GM18520 (cell line): ENCODE measurements at regions not wholly inside any gene's neighbourhood (a gene's known extent, or its start where the extent isn't known, plus 50 kb on each side); places are given as distances from the start of the nearest gene placed in this dataset.
"Not testable (repeated sequence)": the region's sequence is repeated elsewhere in the genome, so short reads cannot be mapped to it uniquely, and the experiment has no call there.

Source experiments
- ATAC-seq: cut with Tn5 transposase; IDR thresholded peaks from one replicate; pipeline ENCODE4 v1.9.1; 2021; ENCODE audit not compliant: unreplicated experiment

DNA sequence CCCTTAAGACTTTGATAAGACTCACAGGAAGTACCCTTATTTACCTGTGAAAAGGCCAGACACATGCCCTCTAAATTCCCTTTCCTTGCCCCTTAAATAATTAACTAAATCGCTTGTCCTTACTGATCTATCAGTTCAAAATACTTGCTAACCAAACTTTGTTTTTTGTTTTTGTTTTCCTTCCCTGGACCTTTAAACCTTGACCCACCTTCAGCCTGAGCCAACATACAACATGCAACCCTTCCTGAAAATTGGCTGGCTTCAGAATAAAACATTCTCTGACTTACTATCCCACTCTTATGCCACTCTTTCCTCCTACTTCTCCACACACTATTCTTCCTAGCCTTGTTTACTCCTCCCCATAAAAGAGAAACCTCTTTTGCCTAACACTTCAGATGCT, 448.1 kb upstream of the TRAM1L1 start:
- ATAC-seq: no peak

DNA sequence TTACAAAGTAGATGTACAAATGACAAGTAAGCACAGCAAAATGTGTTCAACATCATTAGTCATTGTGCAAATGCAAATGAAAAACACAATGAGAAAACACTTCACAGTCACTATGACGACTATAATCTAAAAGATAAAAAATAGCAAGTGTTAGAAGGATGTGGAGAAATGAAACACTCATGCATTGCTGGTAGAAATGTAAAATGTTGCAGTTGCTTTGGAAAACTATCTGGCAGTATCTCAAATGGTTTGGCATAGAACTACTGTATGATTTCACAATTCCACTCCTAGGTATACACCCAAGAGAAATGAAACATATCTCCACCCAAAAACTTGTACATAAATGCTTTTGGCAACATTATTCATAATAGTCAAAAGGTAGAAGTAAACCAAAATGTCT, 459.7 kb upstream of the TRAM1L1 start:
- no peak for ATAC-seq

DNA sequence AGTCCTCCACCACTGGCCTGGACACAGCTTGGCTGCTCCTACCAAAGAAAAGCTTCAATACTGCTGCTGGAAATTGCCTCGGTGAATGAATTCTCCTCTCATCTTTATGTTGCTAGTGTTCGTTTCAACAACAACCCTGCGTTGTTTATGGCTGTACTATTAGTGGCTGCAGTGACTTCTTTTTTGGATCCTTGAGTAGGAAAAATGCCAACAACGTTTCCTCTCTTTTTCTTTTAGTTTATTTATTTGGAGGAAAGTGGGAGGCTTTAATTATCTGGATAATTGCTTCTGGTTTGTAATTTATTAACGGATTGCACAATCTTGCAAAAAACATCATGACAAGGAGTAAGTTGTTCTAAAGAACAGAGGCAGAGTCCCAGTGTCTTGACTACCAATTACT, 464.1 kb upstream of the TRAM1L1 start:
- ATAC-seq: no peak

DNA sequence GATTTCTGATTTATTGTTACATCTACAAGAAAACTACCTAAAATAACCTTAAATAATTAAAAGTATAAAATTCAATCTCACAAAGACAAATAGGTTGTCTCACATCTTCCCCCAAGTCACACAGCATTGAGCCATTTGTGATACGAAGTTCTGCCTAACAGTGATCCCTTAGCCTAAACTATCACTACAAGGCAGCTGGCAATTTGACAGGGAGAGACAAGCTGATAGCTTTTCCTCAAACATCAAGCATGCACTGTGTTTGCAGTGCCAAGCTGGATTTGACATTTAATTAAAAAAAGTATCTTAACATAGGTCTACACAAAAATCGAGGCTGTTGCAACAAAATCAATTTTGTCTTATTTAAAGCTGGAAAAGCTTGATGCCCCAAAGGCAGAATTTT, 464.7 kb upstream of the TRAM1L1 start:
- ATAC-seq: no peak

DNA sequence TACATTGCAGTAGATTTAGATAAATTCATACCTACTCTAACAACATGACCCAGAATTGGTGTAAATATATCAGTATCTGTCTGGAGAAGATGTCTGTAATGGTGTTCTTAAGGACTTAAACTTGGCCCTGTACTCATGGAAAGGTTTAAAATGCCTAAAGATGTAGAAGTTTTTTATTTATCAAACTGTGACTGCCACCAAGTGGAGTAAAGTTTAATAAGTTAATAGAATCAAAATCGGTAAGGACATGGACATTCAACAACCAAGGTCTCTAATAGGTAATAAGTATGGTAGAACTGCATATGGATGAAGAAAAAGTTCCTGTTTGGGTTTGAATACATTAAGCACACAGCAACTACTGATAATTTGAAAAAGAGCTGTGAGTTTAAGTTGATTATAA, 474.0 kb upstream of the NDST3 start:
- ATAC-seq: no peak

DNA sequence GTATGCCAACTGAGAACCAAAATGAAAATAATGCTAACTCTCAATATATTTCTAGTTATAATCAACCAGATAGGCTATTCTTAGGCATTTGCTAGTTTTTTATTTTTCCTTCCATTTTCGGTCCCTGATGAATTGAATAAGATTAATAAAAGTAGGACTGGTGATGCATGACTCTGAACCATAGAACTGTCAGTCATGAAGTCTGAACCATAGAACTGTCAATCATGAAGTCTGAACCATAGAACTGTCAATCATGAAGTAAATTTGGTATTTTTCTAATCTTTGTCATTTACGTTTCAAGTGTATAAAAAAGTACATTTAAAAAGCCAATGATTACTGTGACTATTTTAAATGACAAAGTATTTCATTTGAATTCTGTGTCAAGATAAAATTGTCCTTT, 460.2 kb upstream of the NDST3 start:
- no peak for ATAC-seq

DNA sequence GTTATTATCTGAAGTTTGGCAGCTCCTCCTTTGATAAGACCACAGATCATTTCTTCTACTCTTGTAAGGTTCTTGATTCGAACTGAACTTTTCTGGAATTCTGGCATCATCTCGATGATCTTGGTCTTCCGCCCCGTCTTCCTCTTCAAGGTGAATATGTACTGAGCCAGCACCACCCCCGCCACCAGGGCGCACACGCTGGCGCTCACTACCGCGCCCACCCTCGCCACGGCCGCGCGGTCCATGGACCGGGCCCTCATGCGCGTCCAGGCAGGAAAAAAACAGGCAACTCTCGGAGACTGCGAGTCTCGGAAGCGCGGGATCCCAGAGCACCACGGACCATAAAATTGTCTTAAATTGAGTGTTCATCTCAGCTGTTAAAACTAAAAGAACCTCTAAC, 458.4 kb upstream of the NDST3 start:
- ATAC-seq: no peak

DNA sequence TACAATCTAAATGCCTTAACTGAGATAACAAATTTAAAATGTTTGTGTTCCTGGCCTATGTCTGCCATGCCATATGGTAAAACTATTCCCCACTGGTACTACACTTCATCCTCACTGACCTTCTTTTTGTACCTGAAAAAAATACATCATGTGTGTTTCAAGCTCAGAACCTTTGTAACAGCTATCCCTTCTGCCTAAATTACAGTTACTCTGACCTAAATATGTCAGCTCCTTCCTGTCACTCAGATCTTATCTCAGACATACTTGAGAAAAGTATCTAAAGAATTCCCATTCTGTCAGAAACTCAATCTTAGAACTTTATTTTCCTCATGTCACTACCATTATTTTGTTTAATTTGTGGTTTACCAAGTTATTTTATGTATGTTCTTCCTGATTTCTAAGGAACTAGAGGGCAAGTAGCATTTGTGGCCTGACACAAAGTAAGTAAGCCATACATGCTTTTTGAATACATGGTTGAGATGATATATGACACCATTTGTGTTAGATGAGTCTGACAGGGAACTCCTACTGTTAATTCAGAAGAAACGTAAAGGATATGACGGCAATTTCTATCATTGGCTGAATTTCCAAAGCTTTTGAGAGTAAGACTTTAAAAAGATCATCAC, 456.5 kb upstream of the NDST3 start:
- no peak for ATAC-seq

DNA sequence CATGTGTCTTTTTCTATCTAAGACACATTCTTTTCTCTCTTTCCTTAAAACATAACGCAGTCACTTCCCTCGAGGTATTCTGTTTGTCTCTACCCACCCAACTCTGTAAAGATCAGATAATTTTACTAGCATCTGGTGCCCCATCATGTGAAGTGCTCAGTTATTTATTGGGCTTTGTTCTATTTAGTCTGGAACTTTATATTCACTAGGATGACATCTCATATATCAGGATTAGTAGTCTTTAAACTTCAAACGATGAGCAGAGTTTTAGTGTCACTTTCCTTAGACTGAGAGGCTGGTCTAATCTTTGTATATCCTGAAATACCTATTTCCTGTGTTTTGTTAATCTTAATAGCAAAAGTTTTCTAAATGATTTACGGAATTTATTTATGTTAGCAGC, 445.5 kb upstream of the NDST3 start:
- ATAC-seq: no peak

DNA sequence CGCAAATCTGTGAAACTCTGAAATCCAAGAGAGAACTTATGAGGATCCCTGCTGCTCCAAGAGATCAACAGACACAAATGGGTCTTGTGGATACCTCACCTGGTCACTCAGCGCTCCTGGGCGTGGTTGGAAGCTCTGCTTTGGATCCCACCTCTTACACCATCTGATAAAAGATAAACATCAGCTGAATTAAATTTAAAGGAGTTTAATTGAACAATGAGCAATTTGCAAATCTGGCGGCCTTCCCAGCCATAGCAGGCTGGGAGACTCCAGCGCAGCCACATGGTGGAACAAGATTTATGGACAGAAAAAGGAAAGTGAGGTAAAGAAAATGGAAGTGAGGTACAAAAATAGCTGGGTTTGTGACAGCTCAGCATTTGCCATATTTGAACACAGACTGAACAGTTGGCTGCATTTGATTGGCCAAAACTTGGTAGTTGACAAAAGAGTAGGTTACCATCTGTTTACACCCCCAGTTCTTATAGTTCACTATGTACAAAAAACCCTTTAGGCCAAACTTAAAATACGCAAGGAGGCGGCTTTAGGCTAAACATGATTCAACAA, 437.3 kb upstream of the NDST3 start:
- ATAC-seq: no peak

DNA sequence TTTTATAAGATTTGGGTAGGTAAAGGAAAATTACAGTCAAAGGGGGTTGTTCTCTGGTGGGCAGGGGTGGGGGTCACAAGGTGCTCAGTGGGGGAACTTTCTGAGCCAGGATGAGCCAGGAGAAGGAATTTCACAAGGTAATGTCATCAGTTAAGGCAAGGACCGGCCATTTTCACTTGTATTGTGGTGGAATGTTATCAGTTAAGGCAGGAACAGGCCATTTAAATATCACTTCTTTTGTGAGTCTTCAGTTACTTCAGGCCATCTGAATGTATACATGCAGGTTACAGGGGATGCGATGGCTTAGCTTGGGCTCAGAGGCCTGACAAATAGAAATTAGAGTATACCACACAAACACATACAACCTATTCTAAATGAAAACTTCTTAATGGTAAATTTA, 434.9 kb upstream of the NDST3 start:
- ATAC-seq: not testable (repeated sequence)

DNA sequence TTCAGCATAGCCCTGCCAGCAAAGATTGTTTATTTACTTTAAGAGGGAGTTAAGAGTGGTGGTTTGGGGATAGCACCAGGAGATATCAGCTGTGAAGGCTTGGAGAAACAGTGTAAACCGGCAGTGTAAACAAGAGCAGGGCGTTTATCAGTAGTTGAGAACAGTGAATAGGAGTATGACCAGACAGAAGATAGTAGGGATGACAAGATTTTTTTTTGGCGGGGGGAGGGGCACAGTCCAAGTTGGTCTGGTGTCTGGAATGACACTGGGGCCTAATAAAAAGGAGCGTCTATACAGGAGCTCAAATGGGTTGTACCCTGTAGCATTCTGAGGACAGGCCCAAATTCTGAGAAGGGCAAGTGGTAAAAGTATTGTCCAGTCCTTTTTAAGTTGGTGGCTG, 433.4 kb upstream of the NDST3 start:
- not testable (repeated sequence) for ATAC-seq

DNA sequence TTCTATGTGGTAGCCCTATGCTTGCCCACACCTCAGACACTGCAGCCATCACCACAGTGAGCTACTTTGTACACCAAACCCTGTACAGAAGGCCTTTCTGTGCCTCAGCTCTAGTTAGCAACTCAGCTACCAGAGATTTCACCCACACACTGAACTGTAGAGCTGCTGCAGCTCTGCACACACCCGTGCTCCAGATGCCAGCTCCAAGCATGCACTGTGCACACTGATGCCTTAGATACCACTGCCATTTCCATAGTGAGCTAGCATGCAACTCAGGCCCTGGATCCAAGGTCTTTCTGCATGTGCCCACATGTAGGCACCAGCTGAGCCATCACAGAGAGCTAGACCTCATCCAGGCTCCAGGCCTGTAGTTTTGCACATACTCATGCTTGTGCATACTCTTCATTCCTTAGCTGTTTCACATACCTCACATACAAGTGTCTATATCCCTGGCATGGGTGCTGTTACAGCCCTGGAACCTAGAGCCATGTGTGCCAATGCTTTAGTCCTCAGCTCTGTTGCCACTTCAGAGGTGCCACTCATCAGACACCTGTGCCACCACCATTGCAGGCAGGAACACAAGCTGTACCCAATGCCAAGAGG, 423.5 kb upstream of the NDST3 start:
- ATAC-seq: no peak

DNA sequence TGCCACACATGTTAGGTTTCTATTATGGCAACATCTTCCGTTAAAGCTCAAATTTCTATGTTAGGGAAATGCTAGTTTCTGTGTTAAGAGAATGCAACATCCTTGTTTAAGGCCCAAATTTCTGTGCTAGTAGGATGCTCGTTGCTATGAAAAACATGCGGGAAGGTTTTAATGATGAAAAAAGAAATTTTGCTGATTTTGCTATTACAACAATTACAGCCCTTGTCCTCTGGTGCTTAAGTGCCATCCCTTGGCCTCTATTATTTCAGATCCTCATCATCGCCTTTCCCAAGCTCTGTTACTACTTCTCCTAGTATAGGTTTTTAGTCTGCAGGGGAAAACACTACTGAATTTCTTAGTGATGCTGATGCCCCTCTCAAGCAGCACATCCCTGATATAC, 412.6 kb upstream of the NDST3 start:
- ATAC-seq: no peak

DNA sequence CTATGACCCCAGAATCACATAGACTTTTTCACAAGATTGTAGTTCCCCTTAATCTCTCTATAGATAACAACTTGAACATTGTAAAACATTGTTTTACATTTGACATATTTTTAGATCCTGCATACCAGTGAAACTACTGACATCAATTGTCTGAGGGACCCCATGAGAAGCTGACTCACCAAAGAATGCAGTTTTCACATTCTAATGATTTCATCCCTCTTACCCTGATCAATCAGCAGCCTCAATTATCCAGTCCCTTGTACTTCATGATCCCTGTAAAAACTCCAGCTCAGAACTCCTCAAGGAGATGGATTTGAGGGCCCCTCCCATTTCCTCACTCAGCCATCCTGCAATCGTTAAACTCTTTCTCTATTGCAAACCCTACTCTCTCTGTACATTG, 411.0 kb upstream of the NDST3 start:
- no peak for ATAC-seq

DNA sequence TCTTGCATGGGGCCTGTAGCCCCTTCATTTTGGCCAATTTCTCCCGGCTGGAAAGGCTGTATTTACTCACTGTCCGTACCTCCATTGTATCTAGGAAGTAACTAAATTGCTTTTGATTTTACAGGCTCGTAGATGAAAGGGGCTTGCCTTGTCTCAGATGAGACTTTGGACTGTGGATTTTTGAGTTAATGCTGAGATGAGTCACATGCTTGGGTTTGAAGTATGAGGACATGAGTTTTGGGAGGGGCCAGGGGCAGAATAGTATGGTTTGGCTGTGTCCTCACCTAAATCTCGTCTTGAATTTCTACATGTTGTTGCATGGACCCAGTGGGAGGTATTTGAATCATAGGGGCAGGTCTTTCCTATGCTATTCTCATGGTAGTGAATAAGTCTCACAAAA, 407.6 kb upstream of the NDST3 start:
- ATAC-seq: no peak

DNA sequence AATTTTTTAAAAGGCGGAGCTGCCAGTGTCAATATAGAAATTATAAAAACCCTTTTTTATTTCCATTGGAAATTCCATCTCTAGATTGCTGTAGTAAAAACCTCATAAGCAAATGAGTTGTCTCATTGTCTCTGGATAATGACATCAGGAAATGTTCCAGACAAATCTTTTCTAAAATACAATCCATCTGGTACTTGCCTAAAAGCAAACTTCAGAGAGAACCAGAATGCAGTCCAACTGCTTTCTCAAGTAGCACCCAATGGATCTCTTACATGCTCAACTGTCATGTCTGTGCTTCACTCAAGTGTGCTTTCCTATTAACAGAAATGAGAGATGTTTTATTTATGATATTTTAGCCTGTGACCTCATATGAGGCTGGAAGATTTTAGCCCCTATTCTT, 399.6 kb upstream of the NDST3 start:
- no peak for ATAC-seq

DNA sequence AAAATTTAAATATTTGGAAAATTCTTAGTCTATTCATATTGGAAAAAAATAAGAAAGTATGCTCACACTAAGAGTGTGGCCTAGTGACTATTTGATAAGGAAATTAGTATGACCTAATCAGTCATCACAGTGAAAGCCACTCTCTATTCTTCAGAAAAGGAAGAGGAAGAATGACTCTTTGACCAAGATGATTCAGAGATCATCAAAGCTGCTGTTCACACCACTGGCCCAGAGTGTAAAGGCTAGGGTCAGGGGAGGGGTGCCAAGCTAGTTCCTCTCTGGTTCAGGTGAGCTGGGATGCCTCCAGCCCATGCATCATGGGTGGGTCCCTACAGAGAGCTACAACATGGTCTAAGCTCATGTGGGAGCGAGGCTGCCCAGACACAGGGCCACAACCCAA, 396.9 kb upstream of the NDST3 start:
- ATAC-seq: no peak

DNA sequence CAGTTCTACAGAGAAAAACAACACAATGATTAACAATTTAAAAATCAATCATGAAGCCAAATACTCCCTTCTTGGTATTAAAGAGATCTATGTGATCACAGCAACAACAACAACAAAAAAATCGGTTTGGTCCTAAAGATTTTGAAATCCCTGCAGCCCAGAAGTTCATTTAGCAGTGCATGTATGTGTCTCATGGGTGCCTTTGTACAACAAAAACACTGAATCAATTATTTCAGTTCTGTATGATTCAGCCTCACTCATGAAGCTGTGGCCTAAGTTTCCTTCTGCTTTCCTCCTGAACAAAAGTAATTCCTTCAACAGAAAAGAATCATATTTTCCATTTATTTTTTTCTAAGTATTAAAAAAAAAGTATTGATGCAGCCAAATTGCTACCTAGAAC, 393.4 kb upstream of the NDST3 start:
- no peak for ATAC-seq

DNA sequence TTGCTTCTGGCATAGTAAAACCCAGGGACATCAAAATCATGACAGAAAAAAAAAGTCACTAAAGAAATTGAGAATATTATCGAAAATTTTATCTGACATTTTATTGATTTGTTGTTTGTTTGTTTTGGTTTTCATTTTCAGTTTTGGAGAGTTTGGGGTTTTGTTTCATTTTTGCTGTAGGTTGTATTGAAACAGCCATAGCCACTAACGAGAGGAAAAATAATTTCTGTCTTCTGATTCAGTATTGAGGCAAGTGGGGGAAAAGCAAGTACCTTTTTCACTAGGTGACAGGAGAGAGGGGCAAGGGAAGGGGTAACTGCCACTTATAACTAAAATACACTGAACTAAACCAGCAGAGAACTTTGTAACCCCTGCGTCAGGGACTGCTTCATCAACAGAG, 392.8 kb upstream of the NDST3 start:
- no peak for ATAC-seq

DNA sequence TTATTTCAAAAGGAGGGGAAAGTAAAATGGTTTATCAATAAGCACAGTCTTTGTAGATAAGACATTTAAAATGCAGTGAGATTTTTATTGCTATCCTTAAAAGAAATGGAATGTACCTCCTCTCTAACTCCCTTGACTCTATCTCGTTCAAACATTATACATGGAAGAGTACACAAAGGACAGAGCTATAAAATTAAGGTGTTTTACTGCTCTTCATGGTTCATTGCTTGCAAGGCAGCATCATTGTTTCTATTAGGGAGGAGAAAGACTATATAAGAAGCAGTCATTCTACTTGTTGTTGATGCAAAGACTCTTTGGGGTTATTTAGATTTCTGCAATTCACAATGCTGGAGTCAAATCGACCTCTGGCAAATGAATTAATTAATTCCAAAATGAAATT, 380.2 kb upstream of the NDST3 start:
- ATAC-seq: no peak

DNA sequence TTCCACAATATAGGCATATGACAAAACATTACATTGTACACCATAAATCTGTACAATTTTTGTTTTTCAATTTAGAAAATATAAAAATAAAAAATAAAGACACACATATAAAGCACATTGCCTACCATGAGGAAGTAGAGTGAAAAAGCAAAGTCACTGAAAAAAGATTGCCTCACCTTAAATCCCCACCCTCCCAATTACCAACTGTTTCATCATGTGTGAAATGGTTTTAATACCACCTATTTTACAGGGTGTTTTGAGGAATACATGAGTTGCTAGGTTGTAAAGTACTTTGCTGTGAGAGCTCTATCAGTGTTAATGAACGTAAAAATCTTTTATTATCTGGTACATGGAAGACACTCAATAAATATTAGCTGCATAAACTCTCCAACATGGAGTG, 373.6 kb upstream of the NDST3 start:
- no peak for ATAC-seq
